Type B pancreatic cell (in vitro differentiated cells): ENCODE measurements at regions not wholly inside any gene's neighbourhood (a gene's known extent, or its start where the extent isn't known, plus 50 kb on each side); places are given as distances from the start of the nearest gene placed in this dataset.
"Not testable (repeated sequence)": the region's sequence is repeated elsewhere in the genome, so short reads cannot be mapped to it uniquely, and the experiment has no call there.

ENCODE experiments used
- DNase-seq: peaks from one replicate; pipeline ENCODE4 v3.0.0; 2021; ENCODE audit warnings: mixed read lengths; ENCODE audit not compliant: unreplicated experiment; ENCODE audit errors: extremely low spot score
- H3K27ac Mint-ChIP-seq: 2 replicates; pipeline ENCODE4 v1.8.0; 2021; ENCODE audit warnings: mild to moderate bottlenecking, mixed read lengths
- H3K27me3 Mint-ChIP-seq: 2 replicates; pipeline ENCODE4 v1.8.0; 2021; ENCODE audit warnings: mixed read lengths
- H3K36me3 Mint-ChIP-seq: 2 replicates; pipeline ENCODE4 v1.8.0; 2021; ENCODE audit warnings: mixed read lengths
- H3K4me1 Mint-ChIP-seq: one replicate; pipeline ENCODE4 v1.8.0; 2021; ENCODE audit warnings: mixed read lengths; ENCODE audit not compliant: unreplicated experiment
- H3K4me3 Mint-ChIP-seq: 2 replicates; pipeline ENCODE4 v1.8.0; 2021; ENCODE audit warnings: mild to moderate bottlenecking, mixed read lengths
- H3K9me3 Mint-ChIP-seq: 2 replicates; pipeline ENCODE4 v1.8.0; 2021; ENCODE audit warnings: mixed read lengths
- TF ChIP-seq, protein P1 (sequence below): fragments of 200-600 bp; sonication (generic); conservative IDR thresholded peaks from 2 replicates; pipeline ENCODE4 v1.5.0; 2021; ENCODE audit warnings: antibody characterized with exemption, mild to moderate bottlenecking

DNA sequence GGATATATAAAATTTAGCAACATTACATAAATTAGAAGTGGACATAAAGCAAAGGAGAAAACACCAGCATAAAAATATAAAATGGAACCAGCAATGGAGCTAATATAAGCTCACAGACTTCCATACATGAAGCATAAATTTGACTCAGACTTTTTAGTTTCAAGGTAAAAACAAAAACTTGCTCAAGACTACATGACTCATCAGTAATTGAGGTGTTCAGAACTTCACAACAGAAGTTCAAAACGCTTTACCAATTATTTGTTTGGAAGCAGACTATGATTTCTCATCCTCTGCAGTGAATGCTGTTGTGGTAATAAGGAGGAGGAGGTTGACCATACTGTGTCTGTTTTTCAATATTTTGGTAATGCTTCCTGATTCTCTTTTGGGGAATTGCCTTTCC is 192.0 kb upstream of the MEIS1 start:
- not testable (repeated sequence) for H3K27ac Mint-ChIP-seq, DNase-seq, H3K4me3 Mint-ChIP-seq, H3K36me3 Mint-ChIP-seq, H3K9me3 Mint-ChIP-seq
- H3K4me1 Mint-ChIP-seq, result peaks cover 24% of the 10 kb centered on the region
- H3K27me3 Mint-ChIP-seq, result peaks cover 13% of the 10 kb centered on the region

DNA sequence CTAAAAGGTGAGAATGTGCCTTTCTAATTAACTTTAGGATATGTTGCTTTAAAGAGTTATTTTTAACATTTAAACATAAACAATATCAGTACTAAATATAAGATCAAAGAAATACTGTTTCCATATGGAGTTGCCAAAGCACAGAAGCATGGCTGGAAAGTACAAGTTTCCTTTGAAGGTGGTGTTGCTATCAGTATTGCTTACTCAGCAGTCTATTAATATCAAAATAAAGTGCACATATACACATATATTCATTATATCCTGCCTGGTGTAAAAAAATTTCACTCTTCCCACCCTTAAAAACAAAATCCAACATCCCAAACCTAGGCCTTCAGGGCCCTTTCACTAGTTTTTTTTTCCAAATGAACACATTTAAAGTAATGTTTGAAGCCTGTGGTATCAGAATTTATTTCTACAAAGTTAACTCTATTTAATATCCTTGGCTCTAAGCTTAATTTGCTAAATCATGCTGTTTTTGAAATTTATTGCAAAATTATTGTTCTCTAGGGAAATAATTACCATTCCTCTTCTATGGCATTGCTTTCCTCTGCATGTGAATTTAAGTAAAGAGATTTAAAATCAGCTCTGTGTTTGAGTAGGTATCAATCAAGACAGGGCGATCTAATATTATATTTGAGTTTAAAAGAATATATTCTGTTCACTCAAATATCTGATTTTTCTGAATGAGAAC is 192.7 kb upstream of the MEIS1 start:
- DNase-seq, result no peak
- Mint-ChIP-seq H3K27me3 (peaks cover 13% of the 10 kb centered on the region), H3K9me3 (peaks cover 7% of the 10 kb centered on the region), H3K4me3 (no peak overlapping the region), H3K4me1 (peaks cover 22% of the 10 kb centered on the region), H3K36me3 (no peaks in the 10 kb centered on the region), H3K27ac (no peak overlapping the region)
- TF ChIP-seq, protein P1, sequence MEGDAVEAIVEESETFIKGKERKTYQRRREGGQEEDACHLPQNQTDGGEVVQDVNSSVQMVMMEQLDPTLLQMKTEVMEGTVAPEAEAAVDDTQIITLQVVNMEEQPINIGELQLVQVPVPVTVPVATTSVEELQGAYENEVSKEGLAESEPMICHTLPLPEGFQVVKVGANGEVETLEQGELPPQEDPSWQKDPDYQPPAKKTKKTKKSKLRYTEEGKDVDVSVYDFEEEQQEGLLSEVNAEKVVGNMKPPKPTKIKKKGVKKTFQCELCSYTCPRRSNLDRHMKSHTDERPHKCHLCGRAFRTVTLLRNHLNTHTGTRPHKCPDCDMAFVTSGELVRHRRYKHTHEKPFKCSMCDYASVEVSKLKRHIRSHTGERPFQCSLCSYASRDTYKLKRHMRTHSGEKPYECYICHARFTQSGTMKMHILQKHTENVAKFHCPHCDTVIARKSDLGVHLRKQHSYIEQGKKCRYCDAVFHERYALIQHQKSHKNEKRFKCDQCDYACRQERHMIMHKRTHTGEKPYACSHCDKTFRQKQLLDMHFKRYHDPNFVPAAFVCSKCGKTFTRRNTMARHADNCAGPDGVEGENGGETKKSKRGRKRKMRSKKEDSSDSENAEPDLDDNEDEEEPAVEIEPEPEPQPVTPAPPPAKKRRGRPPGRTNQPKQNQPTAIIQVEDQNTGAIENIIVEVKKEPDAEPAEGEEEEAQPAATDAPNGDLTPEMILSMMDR, result no peak

DNA sequence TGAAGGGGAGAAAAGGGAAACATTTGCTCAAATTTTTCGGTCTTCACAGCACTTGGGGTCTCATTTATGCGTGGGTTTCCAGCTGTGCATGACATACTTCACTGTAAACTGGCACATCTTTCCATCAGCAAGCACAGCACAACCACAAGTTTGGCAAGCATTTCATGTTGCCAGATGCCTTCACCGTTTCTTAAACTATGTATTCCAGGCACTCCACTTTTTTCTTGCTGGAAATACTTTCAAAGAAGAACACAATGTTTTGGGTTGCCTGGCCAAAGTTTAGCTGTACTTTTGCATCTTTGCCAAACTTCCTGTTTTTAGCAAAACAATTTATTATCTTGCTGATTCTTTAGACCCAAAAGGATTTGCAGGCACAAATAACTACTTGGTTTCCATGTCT is 194.6 kb upstream of the MEIS1 start:
- no peak overlapping the region for H3K4me3 Mint-ChIP-seq
- H3K27me3 Mint-ChIP-seq, result peaks cover 9% of the 10 kb centered on the region
- H3K36me3 Mint-ChIP-seq, result no peaks in the 10 kb centered on the region
- no peak for DNase-seq
- H3K4me1 Mint-ChIP-seq, result peaks cover 31% of the 10 kb centered on the region
- H3K9me3 Mint-ChIP-seq, result peaks cover 4% of the 10 kb centered on the region
- TF ChIP-seq, protein P1, result no peak
- H3K27ac Mint-ChIP-seq, result no peak overlapping the region

DNA sequence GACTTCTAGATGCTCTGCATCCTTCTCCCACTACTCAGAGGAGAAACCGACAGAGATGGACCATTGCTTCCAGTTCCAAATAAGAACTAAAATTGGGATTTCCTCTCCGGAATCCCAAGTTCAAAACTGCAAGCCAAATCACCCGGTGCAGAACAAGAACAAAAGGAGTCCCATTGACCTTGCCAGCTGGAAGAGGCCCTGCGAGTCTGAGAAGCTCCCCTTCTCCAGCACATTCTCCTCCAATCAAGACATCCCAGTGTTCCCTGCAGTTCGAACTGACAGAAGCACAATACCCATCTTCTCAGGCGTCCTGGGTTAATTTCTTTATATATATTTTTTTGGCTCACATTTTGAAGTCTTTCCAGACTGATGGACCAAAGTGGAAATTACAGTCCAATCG is 195.3 kb upstream of the MEIS1 start:
- peaks cover 5% of the 10 kb centered on the region for H3K27me3 Mint-ChIP-seq
- no peak for DNase-seq
- TF ChIP-seq, protein P1, result no peak
- H3K36me3 Mint-ChIP-seq, result no peaks in the 10 kb centered on the region
- no peaks in the 10 kb centered on the region for H3K9me3 Mint-ChIP-seq
- no peak overlapping the region for H3K27ac Mint-ChIP-seq
- peaks cover 31% of the 10 kb centered on the region for H3K4me1 Mint-ChIP-seq
- no peak overlapping the region for H3K4me3 Mint-ChIP-seq

DNA sequence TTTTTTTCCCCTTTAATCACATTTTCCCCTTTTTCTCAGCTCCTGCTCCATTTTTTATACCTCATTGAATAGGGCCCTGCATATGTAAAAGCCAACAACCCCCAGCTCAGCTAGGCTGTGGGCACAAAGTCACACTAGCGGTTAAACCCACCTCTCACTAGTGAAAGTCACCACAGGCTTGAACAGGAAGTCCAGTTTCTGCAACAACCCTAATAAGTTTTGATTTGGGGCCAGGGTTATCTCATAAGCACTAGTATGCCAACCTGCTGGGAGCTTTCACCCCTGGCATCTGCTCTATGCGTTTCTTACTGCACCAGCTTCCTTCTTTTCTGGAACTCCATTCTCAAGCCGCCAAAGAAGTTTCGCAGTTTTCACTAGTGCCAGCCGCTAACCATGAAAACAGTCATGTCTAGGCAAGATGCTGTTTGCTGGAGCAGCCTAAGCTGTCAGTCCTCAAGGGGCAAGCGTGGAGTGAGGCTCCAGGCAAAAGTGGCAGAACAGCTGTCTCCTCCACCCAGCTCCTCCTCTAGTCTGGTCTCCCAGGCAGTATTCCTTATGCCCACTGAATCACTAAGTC is 197.0 kb upstream of the MEIS1 start:
- peaks cover 8% of the 10 kb centered on the region for H3K9me3 Mint-ChIP-seq
- peaks cover 8% of the 10 kb centered on the region for H3K36me3 Mint-ChIP-seq
- H3K4me3 Mint-ChIP-seq, result no peak overlapping the region
- no peaks in the 10 kb centered on the region for H3K27me3 Mint-ChIP-seq
- DNase-seq, result no peak
- H3K4me1 Mint-ChIP-seq, result peaks cover 31% of the 10 kb centered on the region
- TF ChIP-seq, protein P1, result no peak
- H3K27ac Mint-ChIP-seq, result peak overlapping the region; percentile 66
